ENCODE measurements at regions not wholly inside any gene's neighbourhood (a gene's known extent, or its start where the extent isn't known, plus 50 kb on each side); places are given as distances from the start of the nearest gene placed in this dataset.

DNA sequence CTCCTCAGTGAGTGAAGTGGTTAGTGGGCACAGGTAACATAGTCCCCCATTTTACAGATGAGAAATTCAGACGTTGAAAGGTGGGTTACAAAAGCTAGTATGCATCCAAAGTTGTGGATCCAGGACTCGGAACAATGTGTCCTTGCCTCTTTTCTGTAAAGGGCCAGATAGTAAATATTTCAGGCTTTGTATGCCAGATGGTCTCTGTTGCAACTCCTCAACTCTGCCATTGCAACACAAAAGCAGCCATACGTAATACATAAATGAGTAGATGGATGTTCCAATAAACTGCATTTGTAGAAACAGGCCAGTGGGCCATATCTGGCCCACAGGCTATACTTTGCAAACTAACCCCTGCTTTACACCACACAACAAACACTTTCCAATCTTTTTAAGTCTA is 166.6 kb upstream of the PKDCC start:
- no peak for DNase-seq (ENCODE audit: low spot score)

DNA sequence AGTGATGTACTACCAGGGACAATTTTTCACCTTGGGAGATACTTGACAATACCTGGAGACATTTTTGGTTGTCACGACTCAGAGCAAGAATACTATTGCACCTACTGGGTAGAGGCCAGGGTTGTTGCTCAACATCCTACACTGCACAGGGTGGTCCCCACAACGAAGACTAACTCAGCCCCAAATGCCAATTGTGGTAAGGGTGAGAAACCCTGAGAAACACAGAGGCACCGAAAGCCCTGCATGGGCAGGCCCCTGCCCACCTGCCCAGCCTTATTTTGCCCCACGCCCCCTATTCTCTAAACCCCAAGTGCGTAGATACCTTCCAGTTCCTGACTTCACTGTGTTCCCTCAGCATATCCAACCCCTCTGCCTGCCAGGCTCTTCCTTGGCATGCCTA is 163.1 kb upstream of the PKDCC start:
- DNase-seq (ENCODE audit: low spot score), result no peak

DNA sequence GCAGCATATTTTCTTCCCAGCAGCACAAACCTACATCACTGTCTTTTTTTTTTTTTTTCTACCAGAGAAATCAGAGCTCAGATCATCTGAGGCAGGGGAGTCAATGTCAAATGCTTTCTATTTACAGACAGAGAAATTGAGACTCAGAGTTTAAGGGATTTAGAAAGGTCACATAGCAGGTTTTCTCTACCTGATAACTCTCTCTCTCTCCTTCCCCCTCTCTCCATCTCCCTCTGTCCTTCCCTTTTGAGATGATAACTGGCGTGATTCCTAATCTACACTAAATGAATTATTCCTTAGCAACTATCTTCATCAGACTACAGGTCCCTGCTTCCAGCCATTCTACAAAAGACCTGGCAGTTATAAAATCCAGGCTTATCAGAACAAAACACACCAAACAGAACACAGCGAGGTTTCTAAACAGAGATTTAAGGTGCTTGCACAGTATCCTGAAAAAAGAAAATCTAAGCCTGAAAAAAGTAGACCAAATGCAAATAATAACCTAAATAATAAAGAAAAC is 161.6 kb upstream of the PKDCC start:
- DNase-seq (ENCODE audit: low spot score), result no peak

DNA sequence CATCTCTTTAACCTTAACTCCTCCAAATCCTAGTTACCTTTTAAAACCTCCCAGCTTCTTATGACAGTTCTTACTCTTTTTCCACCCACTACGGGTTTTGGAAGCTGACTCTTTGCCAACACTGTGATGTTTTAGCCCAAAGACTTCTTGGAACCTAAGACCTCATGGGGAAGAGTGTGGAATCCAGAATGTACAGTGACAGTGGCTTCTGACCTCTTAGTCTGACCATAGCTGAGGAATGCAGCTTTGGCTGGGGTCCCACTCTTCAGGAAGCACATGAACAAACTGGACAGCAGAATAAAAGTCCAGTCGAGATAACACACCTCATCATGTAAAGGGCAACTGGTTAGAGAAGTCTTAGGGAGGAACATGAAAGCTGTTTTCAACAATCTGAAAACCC is 161.1 kb upstream of the PKDCC start:
- DNase-seq (ENCODE audit: low spot score), result no peak

DNA sequence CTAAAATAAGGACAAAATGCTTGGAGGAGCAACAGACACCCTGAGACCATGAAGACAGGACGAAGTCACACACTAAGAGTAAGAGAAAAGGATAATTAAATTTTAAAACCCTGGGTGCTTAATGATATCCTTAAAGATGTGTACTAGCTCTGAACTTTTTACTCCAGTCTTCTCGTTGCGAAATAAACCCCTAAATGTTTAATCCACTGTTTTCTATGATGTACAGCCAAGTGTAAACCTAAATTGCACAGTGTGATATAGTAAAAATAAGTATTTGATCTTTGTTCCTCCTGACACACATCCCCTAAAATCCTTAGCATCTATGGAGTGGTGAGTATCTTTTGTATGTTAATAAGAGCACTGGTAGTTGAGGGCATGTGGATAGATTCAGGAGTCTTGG is 157.5 kb upstream of the PKDCC start:
- no peak for DNase-seq (ENCODE audit: low spot score)

DNA sequence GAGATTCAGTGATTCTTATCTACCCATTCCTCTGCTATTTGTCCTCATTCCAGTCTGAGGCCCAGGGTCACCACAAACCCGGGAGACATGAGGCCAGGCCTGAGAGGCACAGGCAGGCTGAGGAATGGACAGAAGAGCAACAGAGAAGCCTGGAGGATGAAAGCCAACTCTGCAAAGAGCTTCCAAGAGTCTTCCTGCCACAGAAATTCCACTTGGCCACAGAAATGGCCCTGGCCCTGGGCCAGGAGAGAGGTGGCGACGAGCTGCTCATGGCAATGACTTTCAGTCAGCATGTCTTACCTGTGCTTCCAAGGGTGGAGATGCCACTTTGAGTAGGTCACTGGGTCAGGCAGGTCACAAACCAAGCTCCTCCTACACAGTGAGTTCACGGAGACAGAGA is 155.3 kb upstream of the PKDCC start:
- DNase-seq (ENCODE audit: low spot score), result no peak

DNA sequence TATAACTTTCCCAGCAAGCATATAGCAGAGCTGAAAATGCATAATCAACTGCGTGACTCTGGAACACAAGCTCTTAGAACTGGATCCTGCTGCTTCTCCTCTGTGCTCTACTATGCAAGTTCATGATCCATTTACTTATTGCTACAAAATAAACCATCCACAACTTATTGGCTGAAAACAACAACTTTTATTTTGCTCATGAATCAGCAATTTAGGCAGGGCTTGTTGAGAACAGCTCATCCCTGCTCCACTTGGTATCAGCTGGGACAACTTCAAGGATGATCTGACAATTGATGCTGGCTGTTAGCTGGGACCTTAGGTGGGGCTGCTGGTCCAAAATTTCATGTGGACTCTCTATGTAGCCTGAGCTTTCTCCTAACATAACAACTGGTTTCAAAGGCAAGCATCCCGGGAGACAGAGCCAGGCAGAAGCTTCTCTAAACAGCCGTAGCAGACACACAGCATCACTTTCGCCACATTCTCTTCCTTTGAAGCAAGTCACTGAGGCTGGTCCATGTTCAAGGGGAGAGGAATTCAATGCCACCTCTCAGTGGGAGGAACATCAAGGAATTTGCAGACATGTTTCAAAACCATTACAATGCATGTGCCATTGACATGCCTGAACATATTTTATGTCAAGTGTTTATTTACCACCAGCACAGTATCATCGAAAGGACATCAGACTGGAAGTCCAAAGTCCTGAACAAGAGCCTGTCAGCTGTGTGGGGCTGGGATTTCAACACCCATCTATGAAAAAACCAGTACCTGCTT is 153.1 kb upstream of the PKDCC start:
- DNase-seq (ENCODE audit: low spot score), result no peak

DNA sequence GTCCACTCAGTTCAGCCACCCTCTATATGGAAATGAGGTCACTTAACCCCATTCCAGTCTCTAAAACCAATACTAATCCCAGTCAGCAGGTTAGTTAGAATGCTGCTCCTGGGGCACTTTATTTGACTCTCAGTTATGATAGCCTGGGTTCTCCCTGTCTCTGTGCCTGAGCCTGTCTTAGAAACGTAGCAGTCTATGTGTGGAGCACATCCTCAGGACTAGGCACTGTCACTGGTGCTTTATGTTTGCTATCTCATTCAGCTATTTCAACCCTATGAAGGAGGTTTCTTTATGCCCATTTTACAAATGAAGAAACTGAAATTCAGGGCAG is 152.5 kb upstream of the PKDCC start:
- DNase-seq (ENCODE audit: low spot score), result no peak

DNA sequence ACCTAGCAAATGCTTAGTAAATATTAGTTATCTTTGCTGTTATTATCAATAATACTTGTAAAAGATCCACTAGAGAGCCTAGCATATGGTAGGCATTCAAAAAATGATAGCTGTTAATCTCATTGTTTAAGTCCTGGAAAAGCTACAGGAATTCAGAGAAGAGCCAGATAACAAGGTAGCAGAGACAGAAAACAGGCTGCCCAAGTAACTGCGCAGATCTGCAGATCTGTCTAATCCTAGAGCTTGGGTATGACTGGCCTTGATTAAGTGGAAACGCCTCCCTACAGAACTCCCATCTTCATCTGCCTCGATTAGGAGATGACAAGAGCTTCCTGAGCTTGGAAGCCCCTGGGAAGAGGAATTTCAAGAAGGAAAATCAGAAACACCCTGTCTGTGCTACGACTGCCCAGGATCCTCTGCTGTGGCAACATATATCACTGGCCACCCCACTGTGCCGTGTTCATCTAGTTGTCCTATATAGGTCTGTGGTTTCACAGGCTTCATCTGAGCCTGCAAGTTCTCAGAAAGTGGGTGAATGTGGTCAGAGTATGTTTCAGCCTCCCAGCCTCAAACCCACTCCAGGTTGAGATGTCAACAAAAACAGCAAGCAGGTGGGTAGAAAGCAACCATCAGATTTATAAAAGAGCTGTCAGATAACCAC is 151.5 kb upstream of the PKDCC start:
- no peak for DNase-seq (ENCODE audit: low spot score)

DNA sequence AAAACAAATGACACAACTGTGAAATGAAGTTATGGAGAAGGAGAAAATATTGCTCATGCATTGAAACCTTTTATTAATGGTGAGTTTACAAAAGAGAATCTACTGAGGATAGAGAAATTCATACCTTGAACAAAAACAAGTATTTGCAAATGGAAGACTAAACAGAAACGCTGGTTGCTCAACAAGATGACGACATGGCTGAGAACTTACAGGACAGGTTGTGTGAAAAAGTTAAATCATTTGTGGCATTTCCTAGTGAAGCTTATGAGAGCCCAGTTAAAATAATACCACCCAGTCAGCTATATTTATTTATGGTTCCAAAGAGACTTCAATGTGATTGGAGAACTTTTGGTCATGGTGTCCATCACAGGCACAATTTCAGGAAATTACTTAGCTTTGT is 148.6 kb upstream of the PKDCC start:
- DNase-seq (ENCODE audit: low spot score), result no peak

DNA sequence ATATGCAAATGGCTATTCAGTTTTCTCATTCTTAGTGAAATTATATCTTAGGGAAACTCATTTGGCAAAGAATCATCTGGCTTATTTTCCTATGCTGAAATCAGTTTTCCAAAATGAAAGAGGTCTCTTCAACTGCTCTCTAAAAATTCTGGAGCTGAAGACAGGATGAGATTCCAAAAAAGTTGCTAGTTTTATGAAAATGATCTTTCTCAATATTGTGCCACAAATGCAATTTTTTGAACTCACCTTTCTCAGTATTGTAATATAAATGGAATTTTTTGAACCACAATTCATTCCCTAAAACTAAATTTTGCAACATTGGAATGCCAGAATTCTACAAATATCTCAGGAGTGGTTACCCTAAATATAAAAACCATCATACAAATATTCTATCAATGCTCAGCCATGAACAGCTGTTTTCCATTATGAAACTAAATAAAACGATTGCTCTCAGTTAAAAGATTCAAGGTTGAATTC is 147.7 kb upstream of the PKDCC start:
- DNase-seq (ENCODE audit: low spot score), result no peak

DNA sequence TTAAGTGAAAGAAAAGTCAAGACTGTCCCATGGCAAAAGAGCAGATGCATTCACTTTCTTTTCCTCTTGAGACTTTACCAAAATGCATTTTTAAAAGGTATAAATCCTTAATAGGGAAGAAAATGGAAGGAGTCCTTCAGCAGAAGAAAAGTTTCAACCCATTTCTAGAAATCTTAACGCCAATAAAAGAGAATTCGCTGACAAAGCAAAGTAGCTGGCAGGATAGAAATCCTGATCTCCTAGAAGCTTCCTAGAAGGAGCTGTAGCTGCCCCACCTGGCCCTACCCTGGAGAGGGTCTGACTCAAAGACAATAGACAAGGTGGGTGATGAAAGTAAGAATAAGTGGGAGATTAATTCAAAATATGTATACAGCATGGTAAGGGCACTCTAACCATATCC is 144.9 kb upstream of the PKDCC start:
- DNase-seq (ENCODE audit: low spot score), result no peak

DNA sequence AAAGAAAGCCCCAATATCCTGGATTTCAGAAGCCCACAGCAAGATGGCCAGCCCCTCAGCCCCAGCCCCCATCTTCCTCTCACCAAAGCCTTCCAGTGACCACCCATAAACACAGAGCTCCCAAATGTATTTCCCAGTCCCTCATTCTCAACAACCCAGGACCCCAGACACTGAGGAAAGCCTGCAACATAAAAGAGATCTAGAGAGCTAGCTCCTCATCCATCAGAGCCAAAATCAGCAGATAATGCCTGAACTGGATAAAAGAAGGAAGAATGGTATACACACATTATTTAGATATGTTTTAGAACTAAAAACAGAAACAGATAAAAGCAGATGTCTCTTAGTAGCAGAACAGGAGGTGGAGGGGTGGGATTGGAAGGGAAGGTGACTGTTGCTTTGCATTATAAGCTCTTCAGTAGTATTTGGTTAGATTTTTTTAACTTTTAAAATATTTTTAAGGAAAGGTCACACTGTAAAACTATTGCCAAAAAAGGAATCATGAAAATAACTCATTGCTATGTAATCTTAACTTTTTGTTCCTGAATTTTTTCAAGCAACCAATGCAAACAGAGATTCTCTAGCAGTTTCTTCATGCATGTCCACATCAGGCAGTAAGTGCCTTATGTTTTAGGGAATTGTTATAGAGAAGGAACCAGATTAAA is 144.2 kb upstream of the PKDCC start:
- no peak for DNase-seq (ENCODE audit: low spot score)

DNA sequence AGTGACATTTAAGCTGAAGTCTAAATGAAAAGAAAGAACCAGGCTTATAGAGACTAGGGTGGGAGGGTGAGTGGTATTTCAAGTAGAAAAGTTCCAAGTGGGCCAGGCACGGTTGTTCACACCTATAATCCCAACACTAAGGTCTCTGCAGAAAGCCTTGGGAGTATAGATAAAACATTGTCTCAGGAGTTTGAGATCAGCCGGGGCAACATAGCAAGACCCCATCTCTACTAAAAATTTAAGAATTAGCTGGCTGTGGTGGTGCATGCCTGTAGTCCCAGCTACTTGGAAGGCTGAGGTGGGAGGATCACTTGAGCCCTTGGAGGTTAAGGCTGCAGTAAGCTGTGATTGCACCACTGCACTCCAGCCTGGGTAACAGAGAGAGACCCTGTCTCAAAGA is 143.4 kb upstream of the PKDCC start:
- no peak for DNase-seq (ENCODE audit: low spot score)

DNA sequence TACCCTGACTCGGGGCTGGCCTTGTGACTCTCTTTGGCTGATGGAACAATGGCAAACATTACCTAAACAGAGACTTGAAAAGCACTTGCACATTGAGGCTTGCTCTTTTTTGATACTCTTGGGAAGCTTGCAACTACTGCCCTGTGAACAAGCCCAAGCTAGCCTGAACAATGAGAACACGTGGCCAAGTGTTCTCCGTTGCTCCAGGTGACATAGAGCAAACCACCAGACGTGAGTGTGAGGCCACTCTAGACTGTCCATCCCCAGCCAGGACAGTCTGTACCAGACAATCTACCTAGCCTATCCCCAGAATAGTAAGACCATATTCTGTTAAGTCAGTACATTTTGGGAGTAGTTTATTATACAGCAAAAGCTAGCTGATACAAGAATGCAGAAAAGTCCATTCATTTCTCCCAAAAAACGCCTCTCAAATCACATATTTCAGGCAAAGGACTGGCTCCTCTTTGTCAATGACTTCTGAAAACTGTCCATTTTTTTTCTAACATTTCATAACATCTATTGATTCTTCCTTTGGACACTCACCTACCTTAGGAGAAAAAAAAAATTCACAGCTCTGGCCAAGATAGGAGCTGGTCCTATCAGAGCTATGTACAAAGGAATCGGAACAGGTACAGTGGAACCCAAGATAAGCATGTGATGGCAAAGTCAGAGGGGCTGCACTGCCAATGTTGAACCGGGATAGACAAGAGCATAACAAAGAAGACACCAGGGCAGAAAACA is 142.1 kb upstream of the PKDCC start:
- no peak for DNase-seq (ENCODE audit: low spot score)

DNA sequence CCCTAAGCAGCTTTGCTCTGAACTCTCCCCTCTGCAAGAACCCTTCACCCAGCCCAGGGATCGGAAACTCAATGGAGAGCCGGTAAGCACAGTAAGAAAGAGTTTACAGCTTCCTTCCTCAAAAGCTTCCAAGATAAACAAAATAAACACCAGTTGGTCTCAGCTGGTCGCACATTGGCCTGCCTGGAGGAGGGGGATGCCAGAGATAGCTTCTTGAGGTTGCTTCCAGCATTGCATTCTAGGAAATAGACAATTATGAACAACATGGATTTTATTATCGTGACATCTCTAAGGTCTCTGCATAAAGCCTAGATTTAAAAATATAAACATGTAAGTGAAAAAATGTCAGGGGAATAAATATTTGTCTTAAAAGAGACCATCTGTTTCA is 141.5 kb upstream of the PKDCC start:
- DNase-seq (ENCODE audit: low spot score), result no peak

DNA sequence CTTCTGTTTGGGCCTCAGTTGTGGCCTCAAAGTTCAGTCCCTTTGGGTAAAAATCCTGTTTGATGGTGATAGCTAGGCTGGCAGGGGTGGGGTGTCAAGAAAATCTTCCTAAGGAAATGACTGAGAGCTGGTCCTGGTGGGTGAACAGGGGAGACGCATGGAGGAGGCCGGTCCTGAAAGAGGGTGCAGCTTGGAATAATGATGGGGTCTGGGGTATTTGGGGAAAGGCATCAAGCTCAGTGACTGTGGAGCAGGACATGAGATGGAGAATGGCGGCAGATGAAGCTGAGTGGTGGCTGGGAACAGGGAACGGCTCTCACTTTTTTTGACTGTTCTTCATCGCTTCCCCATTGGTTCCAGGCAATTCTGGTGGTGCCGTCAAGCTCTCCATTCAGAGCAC is 140.7 kb upstream of the PKDCC start:
- no peak for DNase-seq (ENCODE audit: low spot score)

DNA sequence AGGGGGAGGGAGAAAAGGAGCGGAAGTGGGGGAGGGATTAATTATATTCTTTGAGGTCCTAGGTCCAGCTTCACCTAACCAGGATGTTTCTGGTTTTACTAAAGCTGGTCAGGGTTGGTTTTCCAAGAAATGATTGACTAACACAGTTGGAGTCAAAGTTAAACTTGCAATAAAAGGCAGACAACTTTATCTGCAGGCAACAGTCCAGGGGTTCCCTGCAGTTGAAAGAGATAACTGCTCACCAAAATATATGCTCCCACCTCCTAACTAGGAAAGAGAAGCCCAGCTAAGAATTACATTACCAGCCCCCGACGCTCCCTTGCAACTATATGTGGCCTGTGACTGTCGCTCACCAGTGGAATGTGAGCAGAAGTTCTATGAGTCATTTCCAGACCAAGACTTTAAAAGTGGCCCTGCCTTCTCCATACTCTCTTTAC is 140.0 kb upstream of the PKDCC start:
- peak; percentile 5 for DNase-seq (ENCODE audit: low spot score)

DNA sequence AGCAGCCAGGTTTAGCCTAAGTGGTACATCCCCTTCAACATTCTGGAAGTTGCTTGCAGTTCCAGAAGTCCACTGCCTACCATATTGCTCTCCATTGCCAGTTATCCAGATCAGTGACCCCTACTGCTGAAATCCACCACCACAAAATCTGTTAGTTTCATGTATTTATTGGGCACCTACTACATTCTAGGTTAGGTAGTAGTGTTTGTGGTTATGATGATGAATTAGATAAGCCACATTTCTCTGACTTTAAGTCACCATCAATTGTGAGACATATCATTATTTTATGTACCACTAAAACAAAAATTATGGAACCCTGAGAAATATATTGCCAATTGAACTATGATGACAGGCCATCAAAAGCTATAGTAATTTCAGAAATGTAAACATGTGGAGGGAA is 139.5 kb upstream of the PKDCC start:
- no peak for DNase-seq (ENCODE audit: low spot score)

DNA sequence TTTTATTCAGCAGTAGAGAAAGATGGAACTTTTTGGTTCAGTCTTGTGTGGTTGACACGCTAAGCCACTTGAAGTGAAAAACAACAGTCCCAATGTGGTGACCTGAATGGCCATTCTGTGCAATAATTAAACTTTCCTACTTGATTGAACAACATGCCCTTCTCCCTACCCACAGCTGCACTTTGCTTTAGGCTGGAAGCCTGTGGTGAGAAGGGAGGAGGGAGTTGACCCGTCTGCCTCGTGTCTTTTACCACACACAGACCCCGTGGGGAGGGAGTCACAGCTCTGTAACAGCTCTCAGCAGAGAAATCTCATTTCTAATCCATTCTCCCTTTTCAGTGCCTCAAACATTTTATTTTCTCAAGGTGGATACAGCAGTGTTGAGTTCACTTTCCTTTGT is 138.2 kb upstream of the PKDCC start:
- DNase-seq (ENCODE audit: low spot score), result no peak

DNA sequence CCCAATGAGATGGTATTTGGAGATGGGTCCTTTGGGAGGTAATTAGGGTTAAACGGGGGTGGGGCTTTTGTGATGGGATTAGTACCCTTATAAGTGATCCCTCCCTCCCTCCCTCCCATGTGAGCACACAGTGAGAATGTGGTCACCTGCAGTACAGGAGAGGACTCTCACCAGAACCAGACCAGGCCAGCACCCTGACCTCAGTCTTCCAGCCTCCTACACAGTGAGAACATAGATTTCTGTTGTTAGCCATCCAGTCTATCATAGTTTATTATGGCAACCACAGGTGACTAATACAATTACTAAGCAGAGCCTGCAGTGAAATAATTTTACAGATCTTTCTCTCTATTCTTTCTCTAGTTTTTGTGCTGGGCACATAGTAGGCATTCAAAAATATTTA is 137.7 kb upstream of the PKDCC start:
- no peak for DNase-seq (ENCODE audit: low spot score)

DNA sequence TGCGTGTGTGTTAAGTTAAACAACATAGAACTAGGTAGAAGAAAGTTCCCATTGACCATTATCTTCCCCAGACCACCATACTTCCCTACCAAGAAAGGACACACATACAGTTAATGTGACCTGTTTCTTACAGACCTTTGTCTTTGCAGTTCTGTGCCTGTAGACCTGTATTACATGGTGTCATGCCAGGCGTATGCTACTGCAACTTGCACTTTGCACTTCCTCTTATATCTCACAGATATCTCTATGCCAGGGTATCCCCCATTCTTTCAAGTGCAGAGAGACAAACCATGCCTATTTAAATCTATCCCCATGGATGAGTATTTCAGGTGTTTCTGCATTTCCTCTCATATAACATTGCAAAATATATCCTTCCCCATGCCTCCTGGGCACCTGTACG is 136.8 kb upstream of the PKDCC start:
- no peak for DNase-seq (ENCODE audit: low spot score)

DNA sequence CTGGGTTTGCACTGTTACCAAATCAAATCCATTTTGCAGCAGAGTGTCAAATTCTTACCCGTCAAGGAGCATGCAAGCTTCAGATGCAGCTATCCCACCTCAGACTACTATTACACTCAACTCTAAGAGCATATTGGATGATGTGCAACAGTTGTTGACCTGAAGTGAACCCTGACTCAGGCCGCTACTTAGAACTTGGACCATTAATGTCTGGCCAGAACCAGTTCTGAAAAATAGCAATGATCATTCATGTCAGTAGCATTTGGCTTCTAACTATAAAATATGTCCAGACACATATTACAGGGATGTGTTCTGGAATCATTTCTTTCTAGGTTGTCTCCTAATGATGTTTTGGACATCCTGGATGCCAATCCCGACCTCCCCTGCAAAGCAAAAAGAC is 135.5 kb upstream of the PKDCC start:
- no peak for DNase-seq (ENCODE audit: low spot score)

All from kidney capillary endothelial cell (primary cell).